ENCODE measurements at regions not wholly inside any gene's neighbourhood (a gene's known extent, or its start where the extent isn't known, plus 50 kb on each side); places are given as distances from the start of the nearest gene placed in this dataset.

DNA sequence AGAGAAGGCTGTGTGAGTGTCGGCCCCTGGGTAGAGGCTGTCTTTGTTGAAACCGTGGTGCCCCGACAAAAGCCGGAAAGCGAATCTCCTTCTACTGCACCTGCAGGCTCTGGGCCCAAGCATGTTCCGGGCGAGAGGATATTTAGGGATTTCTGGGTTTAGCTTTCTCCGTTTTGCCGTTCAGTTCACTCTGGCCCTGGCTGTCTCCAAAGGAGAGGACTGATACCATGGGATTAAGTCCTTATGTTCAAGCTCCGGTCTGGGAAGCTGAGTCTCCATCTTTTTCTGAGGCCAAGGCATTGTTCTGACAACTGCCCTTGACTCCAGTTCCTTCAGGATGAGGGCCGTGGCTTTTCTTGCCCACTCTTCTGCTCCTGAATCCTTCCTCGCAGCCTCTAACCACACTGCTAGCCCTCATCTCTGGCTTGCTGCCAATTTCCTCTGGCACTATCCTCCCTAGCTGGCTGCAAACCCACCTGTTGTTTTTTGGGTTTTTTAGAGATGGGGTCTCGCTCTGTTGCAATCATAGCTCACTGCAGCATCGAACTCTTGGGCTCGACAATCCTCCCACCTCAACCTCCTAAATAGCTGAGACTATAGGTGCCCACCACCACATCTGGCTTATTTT is 206.8 kb downstream of the SKIDA1 start:
- no peak for ATAC-seq

DNA sequence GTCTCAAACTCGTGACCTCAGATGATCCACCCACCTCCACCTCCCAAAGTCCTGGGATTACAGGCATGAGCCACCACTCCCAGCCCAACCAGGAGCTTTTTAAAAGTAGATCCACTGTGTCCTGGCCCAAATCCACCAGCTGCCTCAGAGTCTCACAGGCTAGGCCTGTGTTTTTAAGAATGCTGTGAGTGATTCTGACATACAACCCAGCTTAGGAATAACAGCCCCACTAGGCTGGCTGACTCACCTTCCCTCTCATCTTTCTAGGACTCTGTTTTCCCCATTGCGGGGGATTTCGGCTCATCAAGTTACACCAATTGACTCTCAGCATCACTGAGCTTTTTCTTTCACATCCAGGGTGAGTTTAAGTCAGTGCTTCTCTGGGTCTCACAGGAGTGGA is 207.6 kb downstream of the SKIDA1 start:
- no peak for ATAC-seq

DNA sequence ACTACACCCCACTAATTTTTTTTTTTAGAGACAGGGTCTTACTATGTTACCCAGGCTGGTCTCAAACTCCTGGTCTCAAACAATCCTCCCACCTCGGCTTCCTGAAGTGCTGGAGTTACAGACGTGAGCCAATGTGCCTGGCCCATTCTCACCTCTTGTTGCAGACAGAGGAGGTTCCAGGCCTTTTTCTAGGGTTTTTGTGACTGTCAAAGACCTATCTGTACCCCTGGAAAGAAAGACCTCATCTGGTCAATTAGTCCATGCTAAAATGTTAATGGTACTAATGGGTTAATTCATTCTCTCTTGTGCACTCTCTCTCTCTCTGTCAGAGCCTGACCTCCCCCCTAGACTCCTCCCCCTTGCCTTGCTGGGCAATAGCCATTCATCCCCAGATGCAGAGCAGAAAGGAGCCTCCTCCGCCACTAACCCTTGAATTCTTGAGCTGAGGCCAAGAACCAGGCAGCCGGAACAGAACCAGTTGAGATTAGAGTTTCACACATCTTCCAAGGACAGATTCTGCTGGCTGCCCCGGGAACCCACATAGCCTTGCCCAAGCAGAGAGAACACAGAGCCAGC is 209.7 kb downstream of the SKIDA1 start:
- ATAC-seq: peak; percentile 65

DNA sequence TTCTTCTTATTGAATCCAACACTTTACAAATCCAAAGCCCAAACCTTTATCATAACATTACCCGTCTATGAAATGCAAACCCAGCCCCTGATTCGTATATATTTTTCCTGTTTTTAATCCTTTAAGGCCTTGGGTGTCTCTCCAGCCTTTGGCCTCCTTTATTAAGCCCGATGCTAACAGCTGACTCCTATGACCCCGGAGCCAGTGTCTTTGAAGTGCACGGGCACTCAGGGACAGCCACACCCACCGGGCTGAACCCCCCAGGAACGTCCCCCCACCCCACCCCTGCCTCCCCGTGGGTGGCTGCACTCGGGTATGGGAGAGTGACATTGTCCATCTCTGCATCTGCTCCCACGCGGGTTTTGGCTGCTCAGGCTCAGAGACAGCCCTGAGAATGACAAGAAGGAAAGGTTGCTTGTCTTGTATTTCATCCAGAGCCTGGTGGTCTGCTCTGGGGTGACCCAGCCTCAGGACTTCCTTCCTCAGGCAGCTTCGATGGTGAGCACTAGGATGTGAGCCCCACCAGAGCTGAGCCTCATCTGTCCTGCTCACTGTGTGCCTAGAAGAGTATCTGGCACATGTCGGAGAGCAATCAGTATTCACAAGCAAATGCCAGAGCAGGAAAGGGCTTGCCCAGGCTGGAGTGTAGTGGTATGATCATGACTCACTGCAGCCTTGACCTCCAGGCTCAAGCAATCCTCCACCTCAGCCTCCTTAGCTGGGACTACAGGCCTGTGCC is 210.4 kb downstream of the SKIDA1 start:
- peak; percentile 87 for ATAC-seq

DNA sequence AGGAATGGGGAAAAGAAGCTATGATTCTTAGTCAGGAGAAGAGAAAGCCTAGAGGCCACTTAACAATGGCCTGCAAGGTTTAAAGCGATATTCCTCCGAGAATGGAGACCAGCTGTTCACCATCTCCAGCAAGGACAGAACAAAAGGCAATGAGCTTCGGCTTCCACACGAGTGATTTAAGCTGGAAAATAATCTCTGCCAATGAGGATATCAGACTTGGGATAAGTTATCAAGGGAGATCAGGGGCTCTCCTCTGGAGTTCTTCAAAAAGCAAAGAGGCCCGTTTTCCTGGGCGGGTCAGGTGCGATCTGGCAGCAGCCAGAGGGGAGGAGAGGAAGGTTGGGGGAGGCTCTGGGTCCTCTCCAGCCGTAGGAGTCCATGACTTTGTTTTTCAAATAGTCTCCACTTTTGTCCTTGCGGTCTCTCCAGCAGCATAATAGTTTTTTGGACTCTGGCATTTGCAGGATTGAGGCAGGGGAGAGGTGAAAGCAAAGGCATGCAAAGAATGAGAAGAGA is 211.3 kb downstream of the SKIDA1 start:
- ATAC-seq: no peak

DNA sequence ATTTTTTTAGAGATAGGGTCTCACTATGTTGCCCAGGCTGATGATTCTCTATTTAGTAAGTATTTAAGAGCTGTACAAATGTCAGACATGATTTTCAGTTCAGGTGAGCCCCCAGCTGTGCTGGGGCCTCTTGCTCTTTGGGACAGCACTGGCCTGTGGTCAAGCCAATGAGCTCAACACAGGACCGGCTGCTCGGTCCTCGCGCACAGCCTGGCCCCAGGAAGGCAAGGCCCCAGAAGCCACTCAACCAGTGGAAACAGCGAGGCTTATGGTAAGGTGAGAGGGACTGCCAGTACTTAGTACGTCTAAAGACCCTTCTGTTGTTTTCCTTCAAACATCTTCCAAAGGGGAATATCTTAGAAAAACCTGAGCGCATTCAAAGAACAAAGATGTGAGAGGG is 211.8 kb downstream of the SKIDA1 start:
- no peak for ATAC-seq

DNA sequence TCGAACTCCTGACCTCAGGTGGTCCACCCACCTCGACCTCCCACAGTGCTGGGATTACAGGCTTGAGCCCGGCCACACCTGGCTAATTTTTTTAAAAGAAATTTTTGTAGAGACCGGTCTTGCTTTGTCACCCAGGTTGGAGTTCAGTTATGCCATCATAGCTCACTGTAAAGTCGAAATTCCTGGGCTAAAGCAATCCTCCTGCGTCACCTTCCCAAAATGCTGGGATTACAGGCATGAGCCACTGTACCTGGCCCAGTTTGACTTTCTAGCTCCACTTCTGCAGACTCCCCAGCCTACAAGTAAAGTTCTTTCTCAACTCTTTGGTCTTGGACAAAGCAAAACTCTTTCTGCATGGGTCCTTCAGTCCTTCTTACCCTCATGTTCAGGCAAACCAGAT is 214.1 kb downstream of the SKIDA1 start:
- no peak for ATAC-seq

DNA sequence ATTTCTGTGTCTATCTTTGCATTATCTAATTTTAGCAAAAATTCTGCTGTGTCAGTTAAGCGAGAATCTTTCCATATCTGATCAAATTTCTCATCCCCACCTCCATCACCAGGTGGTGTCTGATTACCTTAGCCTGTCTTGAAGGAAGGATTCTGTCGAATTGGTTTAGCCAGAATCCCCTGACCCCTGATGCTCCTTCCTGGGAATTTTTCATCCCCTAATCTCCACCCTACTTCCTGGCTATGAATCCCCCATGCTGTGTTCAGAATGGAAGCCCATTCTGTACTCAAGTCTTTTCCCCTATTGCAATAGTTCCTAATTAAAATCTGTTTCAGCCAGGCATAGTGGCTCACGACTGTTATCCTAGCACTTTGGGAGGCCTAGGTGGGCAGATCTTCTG is 216.1 kb downstream of the SKIDA1 start:
- ATAC-seq: no peak

DNA sequence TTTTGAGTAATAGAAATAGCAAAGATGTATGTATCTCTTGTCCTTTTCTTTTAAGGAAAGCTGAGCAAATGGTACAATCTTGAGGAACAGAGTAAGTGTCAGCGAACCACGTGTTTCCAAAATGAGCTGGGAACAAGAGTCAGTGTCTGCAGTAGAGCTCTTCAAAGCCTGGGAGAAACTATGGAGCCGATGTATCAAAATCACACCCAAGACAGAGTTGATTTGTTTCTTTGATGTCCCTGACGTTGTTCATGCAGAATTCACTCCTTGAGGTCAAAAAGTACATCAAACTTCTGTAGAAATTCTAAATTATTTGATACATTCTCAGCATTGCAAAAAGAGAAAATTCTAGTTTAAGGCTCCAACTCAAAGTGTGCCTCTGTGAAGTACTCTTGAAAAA is 216.5 kb downstream of the SKIDA1 start:
- no peak for ATAC-seq

DNA sequence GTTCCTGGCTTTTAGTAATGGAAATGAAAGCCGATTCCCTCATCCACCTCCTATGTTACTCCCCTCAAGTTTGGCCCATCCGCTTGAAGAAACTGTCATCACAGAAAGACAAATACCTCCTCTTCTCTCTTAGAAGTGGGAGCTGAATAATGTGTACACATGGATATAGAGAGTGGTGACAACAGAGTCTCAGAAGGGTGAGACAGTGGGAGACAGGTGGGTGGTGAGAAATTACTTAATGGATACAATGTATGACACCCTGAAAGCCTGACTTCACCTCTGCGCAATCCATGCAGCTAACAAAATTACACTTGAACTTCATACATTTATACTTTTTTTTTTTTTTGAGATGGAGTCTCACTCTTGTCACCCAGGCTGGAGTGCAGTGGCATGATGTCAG is 217.5 kb downstream of the SKIDA1 start:
- ATAC-seq: no peak

DNA sequence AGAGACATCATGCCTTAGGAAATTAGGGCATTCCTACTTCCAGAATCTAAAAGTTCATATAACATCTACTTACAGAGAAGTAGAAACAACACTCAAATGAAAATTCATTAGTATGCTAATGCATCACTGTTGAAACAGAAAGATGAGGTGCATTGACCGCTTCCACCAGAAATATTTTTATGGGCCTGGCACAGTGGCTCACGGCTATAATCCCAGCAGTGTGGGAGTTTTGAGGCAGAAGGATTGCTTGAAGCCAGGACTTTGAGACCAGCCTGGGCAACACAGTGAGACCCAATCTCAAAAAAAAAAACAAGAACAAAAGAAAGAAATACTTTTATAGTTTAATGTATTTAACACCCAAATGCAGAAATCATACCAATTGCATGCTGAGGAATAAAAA is 220.9 kb downstream of the SKIDA1 start:
- ATAC-seq: no peak

DNA sequence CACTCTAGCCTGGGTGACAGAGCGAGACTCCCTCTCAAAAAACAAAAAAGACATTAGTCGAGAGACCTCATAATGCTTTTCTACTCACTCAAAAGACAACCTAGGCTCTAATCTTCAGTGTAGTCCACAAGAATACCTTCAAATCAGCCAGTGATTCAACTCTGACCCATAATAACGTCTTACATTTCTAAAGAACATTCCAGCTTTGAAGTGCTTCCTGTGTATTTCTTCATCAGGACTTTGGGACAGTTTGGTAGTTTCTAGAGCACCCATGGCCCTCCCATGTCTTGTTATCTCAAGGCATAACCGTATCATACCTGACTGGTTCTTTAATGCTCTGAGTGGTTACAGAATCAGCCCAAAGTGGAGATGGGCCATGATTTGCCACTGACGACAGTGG is 221.3 kb downstream of the SKIDA1 start:
- ATAC-seq: no peak

DNA sequence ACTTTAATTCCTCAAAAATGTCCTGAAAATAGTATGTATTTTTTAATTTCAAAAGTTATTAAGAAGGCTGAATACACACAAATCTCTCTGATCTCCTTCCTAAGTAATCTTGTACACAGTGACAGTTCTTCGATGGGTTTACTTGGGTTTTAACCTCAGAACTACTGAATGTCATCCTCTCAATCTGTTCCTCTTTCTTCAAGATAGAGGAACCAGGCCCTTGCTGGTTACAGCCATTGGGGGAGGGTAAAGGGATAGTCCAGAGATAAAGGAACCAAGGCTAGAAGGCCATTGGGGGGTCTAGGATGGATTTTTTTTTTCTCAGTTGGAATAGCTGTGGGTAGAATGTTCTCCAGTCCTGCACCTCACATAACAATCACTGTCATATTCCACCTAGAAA is 224.9 kb downstream of the SKIDA1 start:
- no peak for ATAC-seq

DNA sequence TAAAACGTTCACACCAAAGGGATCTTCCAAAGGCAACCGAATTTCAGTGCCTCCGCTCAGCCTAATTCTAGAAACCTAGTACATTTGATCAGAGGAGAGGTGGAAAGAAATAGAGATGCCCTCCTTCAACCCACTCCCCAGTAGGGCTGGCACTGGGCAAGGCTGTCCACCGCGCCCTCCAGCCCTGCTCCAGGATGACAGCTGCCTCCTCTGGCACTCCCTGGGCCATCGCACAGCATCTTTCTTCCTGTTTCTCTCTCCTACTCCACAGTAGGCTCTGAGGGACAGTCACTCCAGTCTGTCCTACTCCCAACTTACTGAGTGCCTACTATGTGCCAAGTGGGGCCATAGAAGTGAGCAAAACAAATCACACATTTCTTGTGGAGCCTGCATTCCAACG is 226.2 kb downstream of the SKIDA1 start:
- ATAC-seq: no peak

DNA sequence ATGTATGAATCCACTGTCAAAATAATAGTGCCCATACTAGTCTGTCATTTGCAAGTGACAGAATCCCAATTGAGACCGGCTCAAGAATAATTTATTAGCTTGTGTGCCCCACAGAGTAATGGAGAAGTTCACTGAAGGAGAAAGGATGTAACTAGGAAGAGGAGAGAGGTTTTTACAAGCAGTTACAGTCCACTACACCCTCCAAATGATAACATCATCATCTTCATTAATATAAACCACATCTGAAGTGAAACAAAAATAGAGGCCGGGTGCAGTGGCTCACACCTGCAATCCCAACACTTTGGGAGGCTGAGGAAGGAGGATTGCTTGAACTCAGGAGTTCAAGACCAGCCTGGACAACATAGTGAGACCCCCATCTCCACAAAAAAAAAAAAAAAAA is 226.8 kb downstream of the SKIDA1 start:
- ATAC-seq: no peak

DNA sequence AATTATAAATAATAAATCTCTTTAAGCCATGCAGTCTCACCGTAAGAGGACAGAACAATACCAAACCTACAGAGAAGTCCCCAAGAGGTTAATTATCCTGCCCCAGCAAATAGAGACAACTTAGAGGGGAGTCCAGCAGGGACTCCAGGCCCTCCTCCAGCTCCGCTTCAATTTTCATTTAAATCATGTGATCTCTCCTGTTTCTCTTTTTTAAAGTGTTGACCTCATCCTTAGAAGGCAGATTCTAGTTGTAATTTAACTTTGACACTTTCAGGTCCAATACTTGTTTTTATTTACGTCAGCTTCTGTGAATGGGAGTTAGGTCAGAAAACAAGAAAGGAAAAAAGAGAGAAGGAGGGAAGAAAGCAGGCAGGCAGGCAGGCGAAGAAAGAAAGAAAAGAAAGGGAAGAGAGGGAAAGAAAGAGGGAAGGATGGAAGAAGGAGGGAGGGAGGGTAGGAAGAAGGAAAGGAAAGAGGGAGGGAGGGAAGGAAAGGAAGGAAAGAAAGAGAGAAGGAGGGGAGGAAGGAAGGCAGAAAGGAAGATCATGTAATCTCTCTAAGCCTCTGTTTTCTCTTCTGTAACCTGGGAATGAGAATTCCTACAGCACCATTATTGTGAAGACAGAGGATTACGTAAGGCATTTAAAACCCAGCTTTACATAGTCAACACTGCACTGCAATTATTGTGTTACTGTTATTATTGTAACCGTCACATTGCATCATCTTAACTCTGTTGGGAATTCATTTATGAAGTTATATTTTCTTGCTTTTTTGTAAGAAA is 227.7 kb downstream of the SKIDA1 start:
- no peak for ATAC-seq

DNA sequence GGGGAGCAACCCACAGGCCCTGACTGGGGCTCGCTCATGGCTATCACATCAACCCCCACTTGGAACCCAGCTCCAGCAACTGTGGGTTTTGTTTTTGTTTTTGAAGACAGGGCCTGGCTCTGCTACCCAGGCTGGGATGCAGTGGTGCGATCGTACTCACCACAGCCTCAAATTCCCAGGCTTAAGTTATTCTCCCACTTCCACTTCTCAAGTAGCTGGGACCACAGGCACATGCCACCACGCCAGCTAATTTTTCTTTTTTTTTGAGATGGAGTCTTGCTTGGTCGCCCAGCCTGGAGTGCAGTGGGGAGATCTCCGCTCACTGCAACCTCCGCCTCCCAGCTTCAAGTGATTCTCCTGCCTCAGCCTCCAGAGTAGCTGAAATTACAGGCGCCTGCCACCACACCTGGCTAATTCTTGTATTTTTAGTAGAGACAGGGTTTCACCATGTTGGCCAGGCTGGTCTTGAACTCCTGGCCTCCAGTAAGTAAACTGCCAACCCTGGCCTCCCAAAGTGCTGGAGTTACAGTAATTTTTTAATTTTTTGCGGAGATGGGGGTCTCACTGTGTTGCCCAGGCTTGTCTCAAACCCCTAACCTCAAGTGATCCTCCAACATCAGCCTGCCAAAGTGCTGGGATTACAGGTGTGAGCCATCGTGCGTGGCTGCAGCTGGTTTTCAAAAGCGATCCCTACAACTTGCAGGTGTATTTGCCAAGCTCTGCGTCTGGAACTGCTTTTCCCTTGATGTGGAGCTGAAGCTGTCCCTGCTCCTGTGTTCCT is 228.7 kb downstream of the SKIDA1 start:
- ATAC-seq: no peak

DNA sequence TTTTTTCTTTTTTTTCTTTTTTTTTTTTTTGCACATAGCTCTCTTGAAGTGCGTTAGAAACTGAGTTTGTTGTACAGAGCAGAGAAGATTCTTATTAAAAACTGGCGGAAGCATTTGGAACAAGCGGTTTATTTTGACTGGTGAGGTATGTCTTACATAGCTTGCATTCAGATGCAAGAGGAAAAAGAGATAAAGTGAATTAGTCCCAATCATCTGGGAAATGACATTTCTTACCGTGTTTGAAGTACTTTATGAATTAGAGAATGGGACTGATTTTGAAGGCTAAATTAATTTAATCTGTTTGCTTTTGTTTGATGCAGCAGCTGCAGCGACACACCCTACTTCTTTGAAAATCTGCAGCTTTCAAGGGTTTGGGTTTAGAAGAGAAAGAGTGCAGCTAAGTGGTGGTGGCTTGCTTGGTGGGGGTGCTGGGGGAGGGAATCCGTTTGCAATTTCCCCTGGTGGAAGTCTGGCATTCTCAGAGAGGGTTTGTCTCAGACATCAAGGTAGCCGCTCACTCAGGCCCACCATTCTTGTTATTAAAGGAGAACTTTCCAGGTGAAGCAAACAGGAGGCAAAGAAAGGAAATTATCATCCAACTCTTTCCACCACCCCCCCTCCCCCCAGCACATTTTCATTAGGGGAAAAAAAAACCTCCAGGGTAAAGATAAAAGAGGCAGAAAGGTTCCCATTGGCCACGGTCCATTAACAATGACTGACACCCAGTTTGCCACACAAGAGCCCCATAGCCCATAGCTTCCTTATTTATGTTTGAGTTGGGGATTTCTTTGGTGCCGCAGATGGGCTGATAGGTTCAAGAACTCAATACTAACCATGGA is 231.7 kb downstream of the SKIDA1 start:
- no peak for ATAC-seq

DNA sequence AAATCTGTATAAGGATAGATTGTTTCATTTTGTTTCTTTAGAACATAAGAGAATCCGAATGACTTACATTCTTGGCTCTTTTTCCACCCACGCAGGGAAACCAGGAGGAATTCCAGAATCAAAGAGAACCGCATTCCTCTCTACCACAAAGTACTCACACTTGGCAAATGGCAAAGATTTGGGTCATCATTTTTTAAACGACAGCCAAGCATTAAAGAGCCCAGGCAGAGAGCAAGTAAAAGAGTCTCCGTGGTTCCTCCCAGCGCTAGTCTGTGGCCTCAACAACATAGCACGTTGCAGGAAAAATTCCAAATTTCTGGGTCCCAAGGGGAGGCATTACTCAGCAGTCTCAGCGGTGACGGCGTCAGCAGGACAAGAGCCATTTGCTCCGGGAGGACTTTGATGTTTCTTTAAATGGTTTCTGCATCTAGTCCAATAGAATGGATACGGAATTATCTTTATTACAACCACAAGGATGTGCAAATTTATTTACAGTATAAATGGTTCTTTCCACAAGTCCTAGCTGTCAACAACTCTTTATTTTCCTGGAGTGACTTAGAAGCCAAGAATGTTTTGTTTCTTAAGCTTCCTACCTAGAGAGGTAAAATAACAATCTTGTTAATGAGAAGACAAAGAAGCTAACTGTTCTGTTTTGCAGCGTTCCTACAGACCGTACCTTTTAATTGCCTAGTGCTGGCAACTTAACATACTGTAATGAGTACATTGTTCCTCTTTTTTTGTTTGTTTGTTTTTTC is 232.5 kb downstream of the SKIDA1 start:
- ATAC-seq: peak; percentile 63

DNA sequence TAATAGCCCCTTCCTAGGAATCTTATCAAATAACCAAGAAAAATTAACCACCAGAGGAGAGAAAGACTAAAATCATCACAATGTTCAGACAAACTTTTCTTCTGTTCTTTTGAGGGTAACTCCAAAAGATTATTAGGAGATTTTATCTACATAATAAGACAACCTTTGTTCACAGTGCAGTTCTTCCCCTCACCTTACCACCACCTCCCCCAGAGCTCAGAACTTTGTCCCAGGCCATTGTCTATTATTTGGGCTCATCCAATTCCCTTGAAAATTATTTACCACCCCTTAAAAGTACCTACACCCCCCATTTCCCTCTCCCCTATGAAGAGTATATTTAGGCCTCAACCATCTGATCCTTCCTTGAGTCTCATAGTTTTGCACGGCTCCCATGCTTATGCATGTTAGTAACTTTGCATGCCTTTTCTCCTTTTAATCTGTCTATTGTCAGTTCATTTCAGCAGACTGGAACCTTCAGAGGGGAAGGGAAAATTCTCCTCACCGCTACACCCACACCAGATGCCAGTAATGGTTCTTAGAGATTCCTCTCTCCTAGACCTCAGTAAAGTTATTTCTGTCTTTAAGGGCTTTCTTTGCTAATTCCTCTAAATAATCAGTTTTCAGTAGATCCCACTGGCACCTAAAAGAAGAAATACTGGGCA is 234.9 kb downstream of the SKIDA1 start:
- ATAC-seq: no peak

Measured in esophagus mucosa (tissue), 1 donor.